ENCODE measurements at regions not wholly inside any gene's neighbourhood (a gene's known extent, or its start where the extent isn't known, plus 50 kb on each side); places are given as distances from the start of the nearest gene placed in this dataset.

DNA sequence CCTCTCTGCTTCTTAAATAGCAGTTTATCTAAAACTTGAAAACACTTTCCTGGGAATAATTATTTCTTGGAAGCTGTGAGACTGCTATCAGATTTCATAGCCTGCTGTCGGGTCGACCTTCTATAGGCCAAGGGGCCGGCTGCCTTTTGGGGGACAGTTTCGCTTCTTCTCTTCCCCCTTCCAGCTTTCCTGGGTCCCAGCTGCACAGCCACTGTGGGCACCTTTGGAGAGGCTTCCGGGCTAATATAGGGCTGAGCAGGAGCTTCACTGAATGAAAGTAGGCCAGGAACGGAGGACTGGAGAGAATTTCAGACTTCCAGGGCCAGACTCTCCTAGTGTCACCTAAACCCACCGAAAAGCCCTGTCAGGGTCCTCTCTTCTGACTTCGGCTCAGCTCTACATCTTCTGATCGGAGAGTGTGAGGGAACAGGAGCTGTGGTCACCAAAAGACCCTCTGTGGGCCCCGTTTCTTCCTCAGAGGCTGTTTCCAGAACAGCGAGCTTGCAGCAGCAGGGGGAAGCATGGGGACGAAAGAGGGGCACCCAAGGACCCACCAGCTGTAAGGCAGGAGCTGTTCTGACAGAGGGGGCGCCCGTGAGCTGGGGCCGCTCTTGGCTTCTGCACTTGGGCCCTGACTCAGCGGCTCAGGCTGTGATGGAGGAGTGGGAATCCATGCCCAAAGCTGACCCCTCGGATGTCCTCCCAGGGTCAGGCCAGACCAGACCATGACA, 620.6 kb downstream of the BCOR start:
- no peak overlapping the region for H3K27ac ChIP-seq (ENCODE audit: low read length, poor library complexity, severe bottlenecking)
- WGBS = 73% methylated on average over 11 of the region's 17 CpGs
- no peak overlapping the region for H3K9ac ChIP-seq (ENCODE audit: low read length)
- no peaks in the 10 kb centered on the region for H3K4me1 ChIP-seq (ENCODE audit: control insufficient read depth, insufficient read depth, low read depth, low read length)
- DNase-seq = no peak
- H3K36me3 ChIP-seq (ENCODE audit: control insufficient read depth in 1 of 2, insufficient read depth in 2 of 2, low read depth in 1 of 2, low read length in 2 of 2) = no peaks in the 10 kb centered on the region
- H4K91ac ChIP-seq (ENCODE audit: low read length) = peak overlapping the region; percentile 50
- no peak overlapping the region for H3K4me3 ChIP-seq (ENCODE audit: insufficient read depth in 1 of 2, low read depth in 1 of 2, low read length in 2 of 2)
- no peaks in the 10 kb centered on the region for H3K79me1 ChIP-seq (replicated peaks; ENCODE audit: low read length, poor library complexity, severe bottlenecking)
- no peak overlapping the region for H2BK5ac ChIP-seq (ENCODE audit: low read depth, low read length, poor library complexity, severe bottlenecking)
- no peak overlapping the region for H2AFZ ChIP-seq (ENCODE audit: low read depth, low read length)
- peaks cover 4 to 66% of the 10 kb centered on the region in 2 experiments for H3K27me3 ChIP-seq (ENCODE audit: control insufficient read depth in 1 of 2, insufficient read depth in 1 of 2, low read length in 2 of 2)
- no peak overlapping the region for H3K4ac ChIP-seq (ENCODE audit: low read depth in 1 of 2, low read length in 2 of 2)
- no peak overlapping the region for H4K8ac ChIP-seq (ENCODE audit: low read length)
- no peaks in the 10 kb centered on the region for H3K9me3 ChIP-seq (ENCODE audit: control insufficient read depth, low read length)
- no peak overlapping the region for H2AK5ac ChIP-seq (ENCODE audit: low read length, severe bottlenecking)
- H2BK15ac ChIP-seq (ENCODE audit: low read depth, poor library complexity, severe bottlenecking) = no peak overlapping the region
- H3K14ac ChIP-seq (ENCODE audit: low read length in 2 of 2) = no peak overlapping the region
- H3K4me2 ChIP-seq (ENCODE audit: low read length, poor library complexity, severe bottlenecking) = no peak overlapping the region
- no peak overlapping the region for H2BK120ac ChIP-seq (ENCODE audit: low read depth, low read length)
- H3K18ac ChIP-seq (ENCODE audit: low read depth in 1 of 2, low read length in 2 of 2) = peak overlapping the region in 1 of 2 experiments; percentile 8
- no peak overlapping the region for H3K23ac ChIP-seq (ENCODE audit: low read length in 2 of 2)
- peak overlapping the region in 1 of 2 experiments; percentile 31 for H2BK12ac ChIP-seq (ENCODE audit: low read length in 2 of 2)

DNA sequence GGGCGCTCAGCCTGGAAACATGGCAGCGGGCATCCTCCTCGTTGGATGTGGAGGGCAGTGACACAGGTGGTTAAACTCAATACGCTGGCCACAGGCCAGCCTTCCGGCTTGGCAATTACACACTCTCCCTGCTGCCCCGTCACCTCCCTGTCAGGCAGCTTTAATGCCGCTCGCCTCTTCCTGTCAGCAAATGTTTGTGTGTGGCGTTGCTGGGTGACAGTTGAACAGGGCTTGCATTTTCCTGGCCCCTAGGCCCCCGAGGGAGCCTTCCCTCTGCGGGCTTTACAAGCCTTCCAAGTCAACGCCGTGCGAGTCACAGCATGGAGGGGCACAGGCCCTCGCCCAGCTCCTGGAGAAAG, 620.0 kb downstream of the BCOR start:
- peaks cover under 1% of the 10 kb centered on the region for H3K9me3 ChIP-seq (ENCODE audit: control insufficient read depth, low read length)
- DNase-seq = peak; percentile 81
- peak overlapping the region in 1 of 2 experiments; percentile 31 for H2BK12ac ChIP-seq (ENCODE audit: low read length in 2 of 2)
- H2AFZ ChIP-seq (ENCODE audit: low read depth, low read length) = no peak overlapping the region
- H3K27ac ChIP-seq (ENCODE audit: low read length, poor library complexity, severe bottlenecking) = no peak overlapping the region
- no peak overlapping the region for H3K4me2 ChIP-seq (ENCODE audit: low read length, poor library complexity, severe bottlenecking)
- no peak overlapping the region for H3K4ac ChIP-seq (ENCODE audit: low read depth in 1 of 2, low read length in 2 of 2)
- H3K4me1 ChIP-seq (ENCODE audit: control insufficient read depth, insufficient read depth, low read depth, low read length) = no peaks in the 10 kb centered on the region
- H2BK120ac ChIP-seq (ENCODE audit: low read depth, low read length) = no peak overlapping the region
- H4K91ac ChIP-seq (ENCODE audit: low read length) = no peak overlapping the region
- H2BK15ac ChIP-seq (ENCODE audit: low read depth, poor library complexity, severe bottlenecking) = no peak overlapping the region
- no peak overlapping the region for H3K9ac ChIP-seq (ENCODE audit: low read length)
- no peaks in the 10 kb centered on the region for H3K79me1 ChIP-seq (replicated peaks; ENCODE audit: low read length, poor library complexity, severe bottlenecking)
- H4K8ac ChIP-seq (ENCODE audit: low read length) = no peak overlapping the region
- no peak overlapping the region for H3K23ac ChIP-seq (ENCODE audit: low read length in 2 of 2)
- H3K18ac ChIP-seq (ENCODE audit: low read depth in 1 of 2, low read length in 2 of 2) = peak overlapping the region in 1 of 2 experiments; percentile 8
- H3K4me3 ChIP-seq (ENCODE audit: insufficient read depth in 1 of 2, low read depth in 1 of 2, low read length in 2 of 2) = no peak overlapping the region
- no peak overlapping the region for H2BK5ac ChIP-seq (ENCODE audit: low read depth, low read length, poor library complexity, severe bottlenecking)
- H3K14ac ChIP-seq (ENCODE audit: low read length in 2 of 2) = no peak overlapping the region
- H2AK5ac ChIP-seq (ENCODE audit: low read length, severe bottlenecking) = no peak overlapping the region
- no peaks in the 10 kb centered on the region for H3K36me3 ChIP-seq (ENCODE audit: control insufficient read depth in 1 of 2, insufficient read depth in 2 of 2, low read depth in 1 of 2, low read length in 2 of 2)
- peaks cover 4 to 67% of the 10 kb centered on the region in 2 experiments for H3K27me3 ChIP-seq (ENCODE audit: control insufficient read depth in 1 of 2, insufficient read depth in 1 of 2, low read length in 2 of 2)
- 37% methylated on average over 10 of the region's 15 CpGs for whole genome bisulfite sequencing

DNA sequence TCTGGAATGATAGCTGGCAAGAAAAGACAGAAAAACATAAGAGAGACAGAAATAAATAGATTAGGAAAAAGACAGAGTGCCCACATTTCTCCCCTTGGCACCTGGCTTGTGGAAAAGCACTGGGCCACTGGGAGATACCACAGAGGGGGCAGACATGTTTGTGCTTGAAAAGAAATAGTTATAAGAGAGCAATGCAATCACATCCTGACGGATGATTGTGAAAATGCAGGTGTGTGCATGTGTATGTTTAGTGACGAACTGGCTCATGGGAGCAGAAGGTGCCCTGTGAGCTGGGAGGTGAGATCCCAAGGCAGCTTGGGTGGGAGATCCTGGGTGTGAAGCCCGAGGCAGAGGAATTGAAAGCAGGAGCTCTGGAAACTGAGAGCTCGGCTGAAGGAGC, 617.9 kb downstream of the BCOR start:
- no peak overlapping the region for H2BK12ac ChIP-seq (ENCODE audit: low read length in 2 of 2)
- H3K23ac ChIP-seq (ENCODE audit: low read length in 2 of 2) = no peak overlapping the region
- H4K91ac ChIP-seq (ENCODE audit: low read length) = no peak overlapping the region
- H3K4me1 ChIP-seq (ENCODE audit: control insufficient read depth, insufficient read depth, low read depth, low read length) = no peaks in the 10 kb centered on the region
- H3K9ac ChIP-seq (ENCODE audit: low read length) = no peak overlapping the region
- no peak overlapping the region for H2BK5ac ChIP-seq (ENCODE audit: low read depth, low read length, poor library complexity, severe bottlenecking)
- H3K9me3 ChIP-seq (ENCODE audit: control insufficient read depth, low read length) = peaks cover 7% of the 10 kb centered on the region
- H3K36me3 ChIP-seq (ENCODE audit: control insufficient read depth in 1 of 2, insufficient read depth in 2 of 2, low read depth in 1 of 2, low read length in 2 of 2) = no peaks in the 10 kb centered on the region
- no peak for DNase-seq
- H3K18ac ChIP-seq (ENCODE audit: low read depth in 1 of 2, low read length in 2 of 2) = no peak overlapping the region
- H4K8ac ChIP-seq (ENCODE audit: low read length) = no peak overlapping the region
- no peak overlapping the region for H2AK5ac ChIP-seq (ENCODE audit: low read length, severe bottlenecking)
- no peak overlapping the region for H3K4ac ChIP-seq (ENCODE audit: low read depth in 1 of 2, low read length in 2 of 2)
- H2AFZ ChIP-seq (ENCODE audit: low read depth, low read length) = no peak overlapping the region
- 87% methylated on average over 4 of the region's 4 CpGs for WGBS
- no peak overlapping the region for H2BK120ac ChIP-seq (ENCODE audit: low read depth, low read length)
- H3K79me1 ChIP-seq (replicated peaks; ENCODE audit: low read length, poor library complexity, severe bottlenecking) = no peaks in the 10 kb centered on the region
- no peak overlapping the region for H3K4me3 ChIP-seq (ENCODE audit: insufficient read depth in 1 of 2, low read depth in 1 of 2, low read length in 2 of 2)
- H3K4me2 ChIP-seq (ENCODE audit: low read length, poor library complexity, severe bottlenecking) = no peak overlapping the region
- peaks cover 9 to 78% of the 10 kb centered on the region in 2 experiments for H3K27me3 ChIP-seq (ENCODE audit: control insufficient read depth in 1 of 2, insufficient read depth in 1 of 2, low read length in 2 of 2)
- H3K27ac ChIP-seq (ENCODE audit: low read length, poor library complexity, severe bottlenecking) = no peak overlapping the region
- H2BK15ac ChIP-seq (ENCODE audit: low read depth, poor library complexity, severe bottlenecking) = no peak overlapping the region
- H3K14ac ChIP-seq (ENCODE audit: low read length in 2 of 2) = no peak overlapping the region

DNA sequence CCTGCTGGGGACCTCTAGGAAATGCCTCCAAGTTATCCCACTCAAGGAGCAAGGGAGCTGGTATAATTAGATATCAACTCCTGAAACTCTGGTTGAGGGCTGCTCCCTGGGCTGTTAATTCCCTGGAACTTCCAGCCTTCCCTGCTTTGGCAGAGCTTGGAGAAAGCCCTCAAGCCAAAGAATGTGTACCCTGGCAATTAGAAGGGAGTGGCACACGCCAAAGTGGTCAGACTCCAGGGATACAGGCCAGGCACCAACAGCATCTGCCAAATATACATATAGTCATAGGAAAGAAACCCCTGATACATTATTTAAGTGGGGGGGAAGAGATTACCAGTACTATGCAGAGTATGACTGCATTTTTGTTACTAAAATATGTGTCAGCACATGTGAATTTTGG, 616.8 kb downstream of the BCOR start:
- Histone ChIP-seq H3K79me1 (replicated peaks; ENCODE audit: low read length, poor library complexity, severe bottlenecking) (no peaks in the 10 kb centered on the region), H2AK5ac (ENCODE audit: low read length, severe bottlenecking) (no peak overlapping the region), H3K14ac (ENCODE audit: low read length in 2 of 2) (no peak overlapping the region), H3K27ac (ENCODE audit: low read length, poor library complexity, severe bottlenecking) (no peak overlapping the region), H2AFZ (ENCODE audit: low read depth, low read length) (no peak overlapping the region), H3K36me3 (ENCODE audit: control insufficient read depth in 1 of 2, insufficient read depth in 2 of 2, low read depth in 1 of 2, low read length in 2 of 2) (no peaks in the 10 kb centered on the region), H3K4me3 (ENCODE audit: insufficient read depth in 1 of 2, low read depth in 1 of 2, low read length in 2 of 2) (no peak overlapping the region), H3K18ac (ENCODE audit: low read depth in 1 of 2, low read length in 2 of 2) (no peak overlapping the region), H3K9ac (ENCODE audit: low read length) (no peak overlapping the region), H2BK12ac (ENCODE audit: low read length in 2 of 2) (no peak overlapping the region), H2BK15ac (ENCODE audit: low read depth, poor library complexity, severe bottlenecking) (no peak overlapping the region), H3K4me2 (ENCODE audit: low read length, poor library complexity, severe bottlenecking) (no peak overlapping the region), H3K23ac (ENCODE audit: low read length in 2 of 2) (no peak overlapping the region), H4K8ac (ENCODE audit: low read length) (no peak overlapping the region), H3K4me1 (ENCODE audit: control insufficient read depth, insufficient read depth, low read depth, low read length) (no peaks in the 10 kb centered on the region), H3K27me3 (ENCODE audit: control insufficient read depth in 1 of 2, insufficient read depth in 1 of 2, low read length in 2 of 2) (peaks cover 9 to 83% of the 10 kb centered on the region in 2 experiments), H2BK120ac (ENCODE audit: low read depth, low read length) (no peak overlapping the region), H2BK5ac (ENCODE audit: low read depth, low read length, poor library complexity, severe bottlenecking) (no peak overlapping the region), H3K9me3 (ENCODE audit: control insufficient read depth, low read length) (peaks cover 7% of the 10 kb centered on the region), H4K91ac (ENCODE audit: low read length) (no peak overlapping the region), H3K4ac (ENCODE audit: low read depth in 1 of 2, low read length in 2 of 2) (no peak overlapping the region)
- WGBS = no CpG with 5 or more reads among the region's 1 CpG
- DNase-seq = no peak
